ENCODE measurements at regions not wholly inside any gene's neighbourhood (a gene's known extent, or its start where the extent isn't known, plus 50 kb on each side); places are given as distances from the start of the nearest gene placed in this dataset.

DNA sequence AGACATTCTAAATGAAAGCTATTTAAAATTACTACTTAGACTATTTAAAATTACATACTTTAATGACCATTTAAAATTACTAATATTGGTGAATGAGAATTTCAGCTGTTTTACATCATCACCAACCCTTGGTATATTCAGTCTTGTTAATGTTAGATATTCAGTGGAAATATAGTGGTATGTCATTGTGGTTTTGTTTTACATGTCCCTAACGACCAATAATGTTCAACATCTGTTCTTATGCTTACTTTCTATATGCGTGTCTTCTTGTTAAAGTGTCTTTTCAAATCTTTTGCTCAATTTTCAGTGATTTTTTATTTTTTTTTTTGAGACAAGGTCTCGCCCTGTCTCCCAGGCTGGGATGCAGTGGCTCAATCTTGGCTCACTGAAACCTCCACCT lies 279.3 kb upstream of the TARS1 start:
- TF ChIP-seq, protein P1, sequence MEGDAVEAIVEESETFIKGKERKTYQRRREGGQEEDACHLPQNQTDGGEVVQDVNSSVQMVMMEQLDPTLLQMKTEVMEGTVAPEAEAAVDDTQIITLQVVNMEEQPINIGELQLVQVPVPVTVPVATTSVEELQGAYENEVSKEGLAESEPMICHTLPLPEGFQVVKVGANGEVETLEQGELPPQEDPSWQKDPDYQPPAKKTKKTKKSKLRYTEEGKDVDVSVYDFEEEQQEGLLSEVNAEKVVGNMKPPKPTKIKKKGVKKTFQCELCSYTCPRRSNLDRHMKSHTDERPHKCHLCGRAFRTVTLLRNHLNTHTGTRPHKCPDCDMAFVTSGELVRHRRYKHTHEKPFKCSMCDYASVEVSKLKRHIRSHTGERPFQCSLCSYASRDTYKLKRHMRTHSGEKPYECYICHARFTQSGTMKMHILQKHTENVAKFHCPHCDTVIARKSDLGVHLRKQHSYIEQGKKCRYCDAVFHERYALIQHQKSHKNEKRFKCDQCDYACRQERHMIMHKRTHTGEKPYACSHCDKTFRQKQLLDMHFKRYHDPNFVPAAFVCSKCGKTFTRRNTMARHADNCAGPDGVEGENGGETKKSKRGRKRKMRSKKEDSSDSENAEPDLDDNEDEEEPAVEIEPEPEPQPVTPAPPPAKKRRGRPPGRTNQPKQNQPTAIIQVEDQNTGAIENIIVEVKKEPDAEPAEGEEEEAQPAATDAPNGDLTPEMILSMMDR (IDR thresholded peaks at IDR 0.05 in 2 of 3, conservative IDR thresholded peaks at IDR 0.05 in 1 of 3; ENCODE audit: insufficient read depth in 2 of 3, low read depth in 1 of 3, low read length in 3 of 3): no peak
- TF ChIP-seq ZNF224 (CRISPR knock-in tag; IDR thresholded peaks at IDR 0.05): no peak
- TF ChIP-seq, protein P2, sequence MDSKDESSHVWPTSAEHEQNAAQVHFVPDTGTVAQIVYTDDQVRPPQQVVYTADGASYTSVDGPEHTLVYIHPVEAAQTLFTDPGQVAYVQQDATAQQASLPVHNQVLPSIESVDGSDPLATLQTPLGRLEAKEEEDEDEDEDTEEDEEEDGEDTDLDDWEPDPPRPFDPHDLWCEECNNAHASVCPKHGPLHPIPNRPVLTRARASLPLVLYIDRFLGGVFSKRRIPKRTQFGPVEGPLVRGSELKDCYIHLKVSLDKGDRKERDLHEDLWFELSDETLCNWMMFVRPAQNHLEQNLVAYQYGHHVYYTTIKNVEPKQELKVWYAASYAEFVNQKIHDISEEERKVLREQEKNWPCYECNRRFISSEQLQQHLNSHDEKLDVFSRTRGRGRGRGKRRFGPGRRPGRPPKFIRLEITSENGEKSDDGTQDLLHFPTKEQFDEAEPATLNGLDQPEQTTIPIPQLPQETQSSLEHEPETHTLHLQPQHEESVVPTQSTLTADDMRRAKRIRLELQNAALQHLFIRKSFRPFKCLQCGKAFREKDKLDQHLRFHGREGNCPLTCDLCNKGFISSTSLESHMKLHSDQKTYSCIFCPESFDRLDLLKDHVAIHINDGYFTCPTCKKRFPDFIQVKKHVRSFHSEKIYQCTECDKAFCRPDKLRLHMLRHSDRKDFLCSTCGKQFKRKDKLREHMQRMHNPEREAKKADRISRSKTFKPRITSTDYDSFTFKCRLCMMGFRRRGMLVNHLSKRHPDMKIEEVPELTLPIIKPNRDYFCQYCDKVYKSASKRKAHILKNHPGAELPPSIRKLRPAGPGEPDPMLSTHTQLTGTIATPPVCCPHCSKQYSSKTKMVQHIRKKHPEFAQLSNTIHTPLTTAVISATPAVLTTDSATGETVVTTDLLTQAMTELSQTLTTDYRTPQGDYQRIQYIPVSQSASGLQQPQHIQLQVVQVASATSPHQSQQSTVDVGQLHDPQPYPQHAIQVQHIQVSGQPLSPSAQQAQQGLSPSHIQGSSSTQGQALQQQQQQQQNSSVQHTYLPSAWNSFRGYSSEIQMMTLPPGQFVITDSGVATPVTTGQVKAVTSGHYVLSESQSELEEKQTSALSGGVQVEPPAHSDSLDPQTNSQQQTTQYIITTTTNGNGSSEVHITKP (IDR thresholded peaks at IDR 0.05; ENCODE audit: partially characterized antibody): no peak
- TF ChIP-seq STAT5B (CRISPR knock-in tag; IDR thresholded peaks at IDR 0.05): no peak
- TF ChIP-seq BCL6 (CRISPR knock-in tag; IDR thresholded peaks at IDR 0.05): no peak
- no peak for TF ChIP-seq GABPA (tag; conservative IDR thresholded peaks at IDR 0.05; ENCODE audit: low read depth)
- TF ChIP-seq GATAD2A (IDR thresholded peaks at IDR 0.05): no peak
- TF ChIP-seq, protein P3, sequence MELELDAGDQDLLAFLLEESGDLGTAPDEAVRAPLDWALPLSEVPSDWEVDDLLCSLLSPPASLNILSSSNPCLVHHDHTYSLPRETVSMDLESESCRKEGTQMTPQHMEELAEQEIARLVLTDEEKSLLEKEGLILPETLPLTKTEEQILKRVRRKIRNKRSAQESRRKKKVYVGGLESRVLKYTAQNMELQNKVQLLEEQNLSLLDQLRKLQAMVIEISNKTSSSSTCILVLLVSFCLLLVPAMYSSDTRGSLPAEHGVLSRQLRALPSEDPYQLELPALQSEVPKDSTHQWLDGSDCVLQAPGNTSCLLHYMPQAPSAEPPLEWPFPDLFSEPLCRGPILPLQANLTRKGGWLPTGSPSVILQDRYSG (tag; conservative IDR thresholded peaks at IDR 0.05; ENCODE audit: low read depth): no peak
- no peak for TF ChIP-seq COPS2 (conservative IDR thresholded peaks at IDR 0.05)
- no peak for TF ChIP-seq ZNF133 (CRISPR knock-in tag; IDR thresholded peaks at IDR 0.05)
